ENCODE measurements at regions not wholly inside any gene's neighbourhood (a gene's known extent, or its start where the extent isn't known, plus 50 kb on each side); places are given as distances from the start of the nearest gene placed in this dataset.

DNA sequence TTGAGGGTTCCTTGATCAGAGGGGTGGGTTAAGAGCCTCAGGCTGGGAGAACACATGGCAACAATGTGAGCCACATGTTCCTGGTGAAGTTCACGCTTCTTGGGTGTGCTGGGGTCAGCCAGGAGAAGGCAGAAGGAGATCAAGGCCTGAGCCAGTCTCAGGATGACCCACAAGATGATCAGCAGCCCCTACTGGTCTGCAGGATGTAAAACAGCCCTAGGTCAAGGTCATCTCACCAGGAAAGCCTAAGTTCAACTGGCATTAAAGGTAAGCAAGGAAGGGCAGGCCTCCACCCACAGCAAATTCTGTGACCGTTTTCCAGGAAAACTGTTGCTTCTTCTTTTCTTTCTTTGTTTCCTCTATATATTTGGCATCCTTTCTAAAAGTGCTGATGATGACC lies 156.7 kb upstream of the KIRREL3 start:
- Histone ChIP-seq H3K4me1 (ENCODE audit: control insufficient read depth, extremely low read depth, insufficient read depth, low read length) (no peaks in the 10 kb centered on the region), H3K79me2 (ENCODE audit: control insufficient read depth, insufficient read depth, low read length) (no peaks in the 10 kb centered on the region), H3K4me2 (ENCODE audit: insufficient read depth, low read length) (no peak overlapping the region), H3K9ac (replicated peaks; ENCODE audit: extremely low read depth, insufficient read depth, low read length) (no peak overlapping the region), H3K27me3 (ENCODE audit: control insufficient read depth in 2 of 2, insufficient read depth in 2 of 2, low read length in 2 of 2) (no peaks in the 10 kb centered on the region), H3K4me3 (replicated peaks in 1 of 3; ENCODE audit: insufficient read depth in 1 of 3, low read depth in 1 of 3, low read length in 3 of 3) (no peak overlapping the region), H4K20me1 (replicated peaks; ENCODE audit: control insufficient read depth, extremely low read depth, insufficient read depth, low read length) (no peaks in the 10 kb centered on the region), H3K36me3 (ENCODE audit: control insufficient read depth in 2 of 2, extremely low read depth in 1 of 2, insufficient read depth in 2 of 2, low read length in 2 of 2) (no peaks in the 10 kb centered on the region), H3K9me1 (replicated peaks; ENCODE audit: control insufficient read depth, extremely low read depth, insufficient read depth, low read length) (no peaks in the 10 kb centered on the region), H3K27ac (ENCODE audit: insufficient read depth, low read depth, low read length) (no peak overlapping the region), H3K9me3 (replicated peaks; ENCODE audit: control insufficient read depth, insufficient read depth, low read length) (peaks cover 7% of the 10 kb centered on the region), H2AFZ (ENCODE audit: low read depth, low read length) (no peak overlapping the region)
- intact Hi-C loops (cut with micrococcal nuclease), result no loop called here
- no TSS peak for BruUV-seq (replicated peaks)
- ChIA-PET POLR2A (no interaction called here), CTCF (no interaction called here)
- dilution Hi-C loops (cut with MboI; ENCODE audit: extremely low pct_ligation_motif_present, low sequenced_read_pairs), result no loop called here
- TF ChIP-seq EZH2 (IDR thresholded peaks at IDR 0.05; ENCODE audit: borderline replicate concordance, low read depth, low read length, severe bottlenecking), result no peak
- no peak for TF ChIP-seq FOS (IDR thresholded peaks at IDR 0.05; ENCODE audit: borderline replicate concordance, insufficient read depth, low read length)
- no peak for TF ChIP-seq POLR2AphosphoS5 (IDR thresholded peaks at IDR 0.05; ENCODE audit: insufficient read depth, low read depth, low read length)
- no peak for TF ChIP-seq POLR2A (IDR thresholded peaks at IDR 0.05; ENCODE audit: low read depth, low read length)
- FAIRE-seq, result no peak
- DNase-seq (ENCODE audit: low read depth, low spot score), result no peak

DNA sequence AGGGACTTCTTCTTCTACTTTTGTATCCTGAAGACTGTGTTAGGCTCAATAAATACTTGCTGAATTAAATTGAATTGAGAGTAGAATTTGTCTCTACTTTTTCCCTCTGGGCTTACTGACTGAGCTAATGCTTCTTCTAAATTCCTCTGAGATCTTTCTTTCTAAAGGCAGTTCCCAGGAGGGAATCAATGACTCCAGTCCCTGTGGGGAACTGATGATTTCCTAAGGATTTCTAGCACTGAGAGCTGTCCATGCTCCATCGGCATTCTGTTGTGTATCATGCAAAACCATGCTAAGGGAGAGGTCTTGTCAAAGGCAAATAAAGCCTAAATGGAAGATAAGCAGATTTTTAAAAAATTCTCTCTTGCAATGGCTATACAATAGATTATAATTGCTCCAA lies 148.8 kb upstream of the KIRREL3 start:
- no peaks in the 10 kb centered on the region for H3K36me3 ChIP-seq (ENCODE audit: control insufficient read depth in 2 of 2, extremely low read depth in 1 of 2, insufficient read depth in 2 of 2, low read length in 2 of 2)
- H3K4me1 ChIP-seq (ENCODE audit: control insufficient read depth, extremely low read depth, insufficient read depth, low read length), result no peaks in the 10 kb centered on the region
- no peak overlapping the region for H3K9ac ChIP-seq (replicated peaks; ENCODE audit: extremely low read depth, insufficient read depth, low read length)
- no peaks in the 10 kb centered on the region for H3K9me1 ChIP-seq (replicated peaks; ENCODE audit: control insufficient read depth, extremely low read depth, insufficient read depth, low read length)
- no peak overlapping the region for H3K4me2 ChIP-seq (ENCODE audit: insufficient read depth, low read length)
- CTCF ChIA-PET, result no interaction called here
- no peaks in the 10 kb centered on the region for H4K20me1 ChIP-seq (replicated peaks; ENCODE audit: control insufficient read depth, extremely low read depth, insufficient read depth, low read length)
- no peak overlapping the region for H3K27ac ChIP-seq (ENCODE audit: insufficient read depth, low read depth, low read length)
- intact Hi-C loops (cut with micrococcal nuclease), result no loop called here
- peaks cover 4% of the 10 kb centered on the region for H3K9me3 ChIP-seq (replicated peaks; ENCODE audit: control insufficient read depth, insufficient read depth, low read length)
- no peaks in the 10 kb centered on the region for H3K27me3 ChIP-seq (ENCODE audit: control insufficient read depth in 2 of 2, insufficient read depth in 2 of 2, low read length in 2 of 2)
- POLR2A ChIA-PET, result no interaction called here
- TF ChIP-seq MYC (IDR thresholded peaks at IDR 0.05; ENCODE audit: low read depth, low read length) (no peak), POLR2AphosphoS5 (IDR thresholded peaks at IDR 0.05; ENCODE audit: insufficient read depth, low read depth, low read length) (no peak), EZH2 (IDR thresholded peaks at IDR 0.05; ENCODE audit: borderline replicate concordance, low read depth, low read length, severe bottlenecking) (no peak), POLR2A (IDR thresholded peaks at IDR 0.05; ENCODE audit: low read depth, low read length) (no peak), FOS (IDR thresholded peaks at IDR 0.05; ENCODE audit: borderline replicate concordance, insufficient read depth, low read length) (no peak), JUN (IDR thresholded peaks at IDR 0.05; ENCODE audit: borderline replicate concordance, insufficient read depth, insufficient read length, low read depth) (no peak), GATA2 (IDR thresholded peaks at IDR 0.05; ENCODE audit: insufficient read depth, insufficient read length, low read depth, low read length) (no peak)
- TF ChIP-seq, protein P1, sequence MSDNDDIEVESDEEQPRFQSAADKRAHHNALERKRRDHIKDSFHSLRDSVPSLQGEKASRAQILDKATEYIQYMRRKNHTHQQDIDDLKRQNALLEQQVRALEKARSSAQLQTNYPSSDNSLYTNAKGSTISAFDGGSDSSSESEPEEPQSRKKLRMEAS (IDR thresholded peaks at IDR 0.05; ENCODE audit: insufficient read depth, insufficient read length), result no peak
- no TSS peak for BruUV-seq (replicated peaks)
- dilution Hi-C loops (cut with MboI; ENCODE audit: extremely low pct_ligation_motif_present, low sequenced_read_pairs), result no loop called here
- no peaks in the 10 kb centered on the region for H3K79me2 ChIP-seq (ENCODE audit: control insufficient read depth, insufficient read depth, low read length)
- H3K4me3 ChIP-seq (replicated peaks in 1 of 3; ENCODE audit: insufficient read depth in 1 of 3, low read depth in 1 of 3, low read length in 3 of 3), result no peak overlapping the region
- FAIRE-seq (no peak), DNase-seq (ENCODE audit: low read depth, low spot score) (no peak)
- H2AFZ ChIP-seq (ENCODE audit: low read depth, low read length), result no peak overlapping the region

Measured in endothelial cell of umbilical vein (primary cell).